HCT116 (cell line): ENCODE measurements at regions not wholly inside any gene's neighbourhood (a gene's known extent, or its start where the extent isn't known, plus 50 kb on each side); places are given as distances from the start of the nearest gene placed in this dataset.

Source experiments
- ATAC-seq: fragments of 200-7000 bp; cut with Tn5 transposase; 2 replicates; pipeline ENCODE4 v1.9.1; 2020; ENCODE audit warnings: mild to moderate bottlenecking, moderate library complexity
- BruUV-seq: library from RNA; stranded (reverse); fragments of 400-500 nt; replicated peaks from 2 replicates; lab custom pipeline; 2021; lab: Mats Ljungman, UMichigan
- CTCF ChIA-PET: fragments of 300-600 bp; sonication (Branson Sonifier 250); formaldehyde crosslinking; loops from one replicate; lab custom pipeline; 2021; ENCODE audit warnings: antibody characterized with exemption; lab: Charles Lee
- POLR2A ChIA-PET: fragments of 300-600, 350-600 bp; sonication (Branson Sonifier 250); formaldehyde crosslinking; loops from one replicate; lab custom pipeline; 2021; ENCODE audit warnings: antibody characterized with exemption; lab: Charles Lee
- RAD21 ChIA-PET, 2 experiments: fragments of 300-600 bp; sonication (Branson Sonifier 250); formaldehyde crosslinking; loops; one replicate each; lab custom pipeline; 2023; ENCODE audit warnings: low total read pairs in 2 of 2; ENCODE audit not compliant: uncharacterized antibody in 2 of 2, unreplicated experiment in 2 of 2, low non-redundant PET in 1 of 2; lab: Charles Lee
- DNase-seq: peaks from one replicate; pipeline ENCODE4 v3.0.0-alpha.2; 2010; ENCODE audit warnings: low read depth, low spot score
- H2AFZ ChIP-seq: fragments of 200-600 bp; shearing (Covaris generic), sonication (generic); 2 replicates; pipeline ENCODE4 v1.6.1; 2017; ENCODE audit warnings: low read depth, mixed run types, mixed read lengths, antibody characterized with exemption, low read length; ENCODE audit not compliant: poor library complexity, severe bottlenecking
- H3K27ac ChIP-seq: 2 replicates; pipeline ENCODE4 v1.5.1; 2012; ENCODE audit warnings: low read depth, low read length
- H3K27me3 ChIP-seq: fragments of 200-600 bp; sonication (generic); 2 replicates; pipeline ENCODE4 v1.6.1; 2016; ENCODE audit warnings: mixed run types, low read length, mixed read lengths; ENCODE audit not compliant: insufficient read depth
- H3K36me3 ChIP-seq, 2 experiments: fragments of 200-500 bp in 1 of 2; fragments of 200-600 bp in 1 of 2; sonication (Bioruptor generic) in 1 of 2; sonication (generic) in 1 of 2; 2 replicates each; pipeline versions ENCODE4 v1.5.1 to v1.6.1; 2014 to 2016; ENCODE audit warnings: low read length in 2 of 2, inconsistent platforms in 1 of 2, mixed read lengths in 1 of 2, mixed run types in 1 of 2; ENCODE audit not compliant: insufficient read depth in 2 of 2, control insufficient read depth in 1 of 2
- H3K4me1 ChIP-seq, 2 experiments: fragments of 200-600 bp in 1 of 2; sonication (generic) in 1 of 2; 2 replicates each; pipeline versions ENCODE4 v1.5.1 to v1.6.1; 2012 to 2017; ENCODE audit warnings: low read length in 2 of 2, inconsistent platforms in 1 of 2, mild to moderate bottlenecking in 1 of 2, mixed read lengths in 1 of 2, mixed run types in 1 of 2, moderate library complexity in 1 of 2; ENCODE audit not compliant: insufficient read depth in 2 of 2, control insufficient read depth in 1 of 2
- H3K4me2 ChIP-seq: fragments of 200-600 bp; sonication (generic); 2 replicates; pipeline ENCODE4 v1.6.1; 2017; ENCODE audit warnings: mixed run types, low read length, mixed read lengths
- H3K4me3 ChIP-seq, 2 experiments: fragments of 200-600 bp in 1 of 2; sonication (generic) in 1 of 2; replicated peaks in 1 of 2; 2 replicates each; pipeline ENCODE4 v1.5.1; 2011 to 2016; ENCODE audit warnings: low read length in 2 of 2, control low read depth in 1 of 2, low read depth in 1 of 2, mild to moderate bottlenecking in 1 of 2, mixed read lengths in 1 of 2, mixed run types in 1 of 2
- H3K79me2 ChIP-seq: fragments of 200-600 bp; sonication (generic); 2 replicates; pipeline ENCODE4 v1.6.1; 2017; ENCODE audit warnings: mild to moderate bottlenecking, mixed run types, low read length, moderate library complexity, mixed read lengths; ENCODE audit not compliant: insufficient read depth
- H3K9ac ChIP-seq: fragments of 200-600 bp; sonication (generic); 2 replicates; pipeline ENCODE4 v1.6.1; 2016; ENCODE audit warnings: low read length, mixed read lengths
- H3K9me2 ChIP-seq: fragments of 200-600 bp; sonication (generic), shearing (Covaris generic); 2 replicates; pipeline ENCODE4 v1.6.1; 2017; ENCODE audit warnings: mixed run types, mild to moderate bottlenecking, moderate library complexity; ENCODE audit not compliant: insufficient read depth
- H3K9me3 ChIP-seq, 2 experiments: fragments of 200-500 bp in 1 of 2; fragments of 200-600 bp in 1 of 2; sonication (Bioruptor generic) in 1 of 2; sonication (generic) in 1 of 2; 2 replicates each; pipeline ENCODE4 v1.6.1; 2014 to 2017; ENCODE audit warnings: low read length in 2 of 2, mixed read lengths in 2 of 2, inconsistent platforms in 1 of 2, low read depth in 1 of 2, mild to moderate bottlenecking in 1 of 2, mixed run types in 1 of 2, moderate library complexity in 1 of 2; ENCODE audit not compliant: control insufficient read depth in 1 of 2, insufficient read depth in 1 of 2
- H4K20me1 ChIP-seq: fragments of 200-600 bp; sonication (generic), shearing (Covaris generic); 2 replicates; pipeline ENCODE4 v1.6.1; 2017; ENCODE audit warnings: mixed run types, mild to moderate bottlenecking, moderate library complexity; ENCODE audit not compliant: insufficient read depth
- CBX3 ChIP-seq: IDR thresholded peaks from 2 replicates; pipeline ENCODE4 v1.6.1; 2012; ENCODE audit warnings: low read depth
- CEBPB ChIP-seq: IDR thresholded peaks from 2 replicates; pipeline ENCODE4 v1.6.1; 2012; ENCODE audit warnings: low read depth
- EGR1 ChIP-seq: IDR thresholded peaks from 2 replicates; pipeline ENCODE4 v1.6.1; 2012; ENCODE audit warnings: low read depth
- ELF1 ChIP-seq: IDR thresholded peaks from 2 replicates; pipeline ENCODE4 v1.6.1; 2012; ENCODE audit warnings: low read depth, borderline replicate concordance
- EZH2phosphoT487 ChIP-seq: fragments of 200-600 bp; IDR thresholded peaks from 2 replicates; pipeline ENCODE4 v1.6.1; 2018; ENCODE audit warnings: antibody characterized with exemption, borderline replicate concordance
- FOSL1 ChIP-seq: IDR thresholded peaks from 2 replicates; pipeline ENCODE4 v1.6.1; 2012; ENCODE audit warnings: low read depth
- JUND ChIP-seq: IDR thresholded peaks from 2 replicates; pipeline ENCODE4 v1.6.1; 2012
- MAX ChIP-seq: IDR thresholded peaks from 2 replicates; pipeline ENCODE4 v1.6.1; 2012
- POLR2A ChIP-seq: IDR thresholded peaks from 2 replicates; pipeline ENCODE4 v1.7.0; 2011; ENCODE audit warnings: borderline replicate concordance; ENCODE audit not compliant: insufficient read depth, insufficient read length; ENCODE audit errors: extremely low read depth
- POLR2AphosphoS5 ChIP-seq: IDR thresholded peaks from 2 replicates; pipeline ENCODE4 v1.6.1; 2011; ENCODE audit warnings: mild to moderate bottlenecking, low read depth, low read length, moderate library complexity
- REST ChIP-seq: IDR thresholded peaks from 2 replicates; pipeline ENCODE4 v1.6.1; 2012; ENCODE audit warnings: low read depth
- SIN3A ChIP-seq: IDR thresholded peaks from 2 replicates; pipeline ENCODE4 v1.6.1; 2012; ENCODE audit warnings: low read depth
- SP1 ChIP-seq: IDR thresholded peaks from 2 replicates; pipeline ENCODE4 v1.6.1; 2012; ENCODE audit warnings: low read depth
- SRF ChIP-seq: IDR thresholded peaks from 2 replicates; pipeline ENCODE4 v1.6.1; 2012; ENCODE audit warnings: low read depth
- TCF7L2 ChIP-seq: IDR thresholded peaks from 2 replicates; pipeline ENCODE4 v1.7.0; 2011; ENCODE audit warnings: borderline replicate concordance, inconsistent platforms; ENCODE audit not compliant: insufficient read depth, insufficient read length; ENCODE audit errors: extremely low read depth
- ZBTB33 ChIP-seq: IDR thresholded peaks from 2 replicates; pipeline ENCODE4 v1.6.1; 2011; ENCODE audit warnings: mild to moderate bottlenecking, low read length, moderate library complexity; ENCODE audit not compliant: insufficient replicate concordance; ENCODE audit errors: extremely low read depth
- ZFX ChIP-seq: fragments of 450-650 bp; IDR thresholded peaks from 2 replicates; pipeline ENCODE4 v1.6.1; 2017
- ZNF274 ChIP-seq: fragments of 200-500 bp; sonication (Bioruptor generic); IDR thresholded peaks from 2 replicates; pipeline ENCODE4 v1.6.1; 2014; ENCODE audit warnings: mild to moderate bottlenecking, low read depth, low read length, inconsistent platforms
- intact Hi-C: fragments of 100-400 bp; cut with micrococcal nuclease; formaldehyde crosslinking; loops from 2 replicates; pipeline ENCODE4 v1.10.0; 2022
- TF ChIP-seq, protein P1 (sequence below): IDR thresholded peaks from 2 replicates; pipeline ENCODE4 v1.6.1; 2012

DNA sequence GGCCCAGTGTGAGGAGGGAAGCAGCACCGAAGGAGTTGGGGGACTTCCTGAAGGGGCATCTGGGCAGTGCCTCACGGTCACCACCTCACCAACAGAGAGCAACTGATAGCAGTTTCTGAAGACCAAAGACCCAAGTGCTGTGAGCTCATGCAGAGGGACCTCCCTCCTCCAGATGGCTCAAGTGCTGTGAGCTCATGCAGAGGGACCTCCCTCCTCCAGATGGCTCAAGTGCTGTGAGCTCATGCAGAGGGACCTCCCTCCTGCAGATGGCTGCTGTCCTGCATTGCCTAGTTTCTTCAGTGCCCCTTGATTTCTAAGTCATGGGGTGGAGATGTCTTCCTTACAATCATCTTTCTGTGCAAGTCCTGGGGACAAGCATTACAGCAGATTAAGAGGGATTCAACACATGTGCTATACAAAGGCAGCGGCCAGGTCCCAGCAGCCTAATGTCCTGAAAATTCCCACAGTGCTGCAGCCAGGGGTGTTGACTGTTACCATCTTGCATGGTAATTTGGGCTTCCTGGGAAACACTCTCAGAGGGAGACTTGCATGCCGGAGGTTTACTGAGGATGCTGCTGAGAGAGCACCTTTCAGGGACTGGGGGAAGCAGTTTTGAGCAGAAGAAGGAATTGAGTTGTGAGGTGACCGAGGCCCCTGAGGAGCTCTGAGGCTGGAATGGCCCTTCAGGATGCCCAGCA is 409.3 kb downstream of the GALR1 start (continued):
- no peak for TF ChIP-seq ELF1
- no peak for TF ChIP-seq EGR1
- TF ChIP-seq CEBPB, result no peak
- TF ChIP-seq ZFX, result no peak
- no peak for TF ChIP-seq JUND
- no peak for TF ChIP-seq SP1
- TF ChIP-seq ZNF274, result no peak
- TF ChIP-seq, protein P1, sequence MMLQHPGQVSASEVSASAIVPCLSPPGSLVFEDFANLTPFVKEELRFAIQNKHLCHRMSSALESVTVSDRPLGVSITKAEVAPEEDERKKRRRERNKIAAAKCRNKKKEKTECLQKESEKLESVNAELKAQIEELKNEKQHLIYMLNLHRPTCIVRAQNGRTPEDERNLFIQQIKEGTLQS, result no peak
- TF ChIP-seq POLR2A, result no peak
- TF ChIP-seq POLR2AphosphoS5, result no peak

DNA sequence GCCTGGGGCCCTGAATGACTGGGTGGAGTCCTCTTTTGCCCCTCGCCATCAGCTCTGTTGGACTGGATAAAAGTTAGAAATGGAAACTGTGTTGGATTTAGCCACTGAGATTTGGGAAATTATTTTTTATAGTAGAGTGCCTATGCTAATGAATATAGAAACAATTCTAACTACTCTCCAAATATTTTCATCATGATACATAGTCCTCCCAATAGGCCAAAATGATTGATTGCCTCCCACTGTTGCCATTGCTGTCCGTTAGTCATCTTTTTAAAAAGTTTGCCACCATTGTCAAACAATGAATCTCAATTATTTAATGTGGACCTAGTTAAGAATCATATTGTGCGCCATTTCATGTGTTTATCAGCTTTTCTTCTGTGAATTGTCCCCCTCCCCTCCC is 417.0 kb downstream of the GALR1 start:
- DNase-seq (no peak), ATAC-seq (no peak)
- no peaks in the 10 kb centered on the region for H4K20me1 ChIP-seq
- no peak overlapping the region for H3K9ac ChIP-seq
- CTCF ChIA-PET, result no interaction called here
- no peaks in the 10 kb centered on the region for H3K27me3 ChIP-seq
- intact Hi-C loops, result no loop called here
- peaks cover 0 to 16% of the 10 kb centered on the region in 2 experiments; a peak in 2 of 4 replicates for H3K9me3 ChIP-seq
- no peaks in the 10 kb centered on the region for H3K36me3 ChIP-seq
- H3K27ac ChIP-seq, result no peak overlapping the region
- H3K4me3 ChIP-seq, result no peak overlapping the region
- H3K79me2 ChIP-seq, result no peaks in the 10 kb centered on the region
- H3K9me2 ChIP-seq, result no peaks in the 10 kb centered on the region
- H3K4me1 ChIP-seq, result no peaks in the 10 kb centered on the region
- POLR2A ChIA-PET, result no interaction called here
- H2AFZ ChIP-seq, result no peak overlapping the region
- RAD21 ChIA-PET, result no interaction called here
- BruUV-seq, result no TSS peak
- H3K4me2 ChIP-seq, result no peak overlapping the region
- no peak for TF ChIP-seq EZH2phosphoT487
- TF ChIP-seq ELF1, result no peak
- TF ChIP-seq JUND, result no peak
- TF ChIP-seq CBX3, result no peak
- TF ChIP-seq SRF, result no peak
- no peak for TF ChIP-seq SIN3A
- TF ChIP-seq FOSL1, result no peak
- TF ChIP-seq MAX, result no peak
- TF ChIP-seq SP1, result no peak
- no peak for TF ChIP-seq POLR2AphosphoS5
- TF ChIP-seq ZNF274, result no peak
- TF ChIP-seq ZBTB33, result no peak
- TF ChIP-seq TCF7L2, result no peak
- TF ChIP-seq, protein P1, result no peak
- no peak for TF ChIP-seq REST
- TF ChIP-seq POLR2A, result no peak
